Cardiac fibroblast (primary cell): ENCODE measurements at regions not wholly inside any gene's neighbourhood (a gene's known extent, or its start where the extent isn't known, plus 50 kb on each side); places are given as distances from the start of the nearest gene placed in this dataset.
A peak's percentile ranks its signal among the peaks of the same experiment; 100 is the strongest.

Experiments
- DNase-seq, 2 donors: peaks; one replicate each; pipeline versions ENCODE4 v3.0.0 to v3.0.0-alpha.2; 2010; ENCODE audit warnings: low read depth in 2 of 2
- H3K4me3 ChIP-seq, 2 donors: replicated peaks in 1 of 2; 1 replicate in 1 of 2; 2 replicates in 1 of 2; pipeline ENCODE4 v1.5.1; 2011; ENCODE audit warnings: low read depth in 2 of 2, low read length in 2 of 2, mild to moderate bottlenecking in 2 of 2, moderate library complexity in 1 of 2
- CTCF ChIP-seq: IDR thresholded peaks from one replicate; pipeline ENCODE4 v1.5.1; 2011; ENCODE audit warnings: low read depth, mild to moderate bottlenecking, low read length, inconsistent platforms

- no peak for TF ChIP-seq CTCF
- H3K4me3 ChIP-seq: no peak overlapping the region
- no peak for DNase-seq
These were observed 81.1 kb upstream of the DIO3 start for GRCh38 chr14:101480022-101480746.

GRCh38 chr14:101480747-101481530 is 80.4 kb upstream of the DIO3 start:
- no peak overlapping the region for H3K4me3 ChIP-seq
- TF ChIP-seq CTCF: no peak
- DNase-seq: peak; percentile 16 to 54

GRCh38 chr14:101481557-101481956 is 79.7 kb upstream of the DIO3 start:
- TF ChIP-seq CTCF: no peak
- no peak overlapping the region for H3K4me3 ChIP-seq
- DNase-seq: no peak

GRCh38 chr14:101482066-101482465 is 79.2 kb upstream of the DIO3 start:
- DNase-seq: no peak
- no peak overlapping the region for H3K4me3 ChIP-seq
- TF ChIP-seq CTCF: no peak

- DNase-seq: no peak
- no peak overlapping the region for H3K4me3 ChIP-seq
- TF ChIP-seq CTCF: no peak
These were observed 77.5 kb upstream of the DIO3 start for GRCh38 chr14:101483829-101484228.

GRCh38 chr14:101489092-101489760 is 72.1 kb upstream of the DIO3 start:
- H3K4me3 ChIP-seq: no peak overlapping the region
- TF ChIP-seq CTCF: no peak
- no peak for DNase-seq
